ENCODE measurements at regions not wholly inside any gene's neighbourhood (a gene's known extent, or its start where the extent isn't known, plus 50 kb on each side); places are given as distances from the start of the nearest gene placed in this dataset.

GRCh38 chr17:45697076-45697475, 87.0 kb upstream of the CRHR1 start:
- TF ChIP-seq CTCF (IDR thresholded peaks at IDR 0.05) (no peak), POLR2A (IDR thresholded peaks at IDR 0.05) (no peak), POLR2AphosphoS5 (IDR thresholded peaks at IDR 0.05) (no peak)

All from breast epithelium (tissue), 3 donors.